ENCODE measurements at regions not wholly inside any gene's neighbourhood (a gene's known extent, or its start where the extent isn't known, plus 50 kb on each side); places are given as distances from the start of the nearest gene placed in this dataset.

DNA sequence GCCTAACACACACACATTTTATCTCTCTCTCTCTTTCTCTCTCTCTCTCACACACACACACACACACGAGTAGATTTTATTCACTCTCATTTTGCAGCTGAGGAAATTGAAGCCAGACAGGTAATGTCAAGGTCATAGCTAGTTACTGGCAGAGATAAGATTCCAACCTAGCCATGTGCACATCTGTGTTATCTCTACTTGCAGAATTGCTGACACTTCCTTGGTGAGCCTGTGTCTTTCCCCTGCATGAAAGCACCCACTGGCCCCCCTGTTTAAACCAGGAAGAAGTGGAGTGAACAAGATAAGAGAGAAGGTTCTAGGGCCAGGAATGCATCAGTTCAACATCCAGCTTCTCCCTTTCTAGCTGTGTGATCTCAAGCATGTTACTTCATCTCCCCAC, 423.7 kb downstream of the TXNL1 start:
- no peaks in the 10 kb centered on the region for H3K36me3 ChIP-seq (replicated peaks in 1 of 2; ENCODE audit: control insufficient read depth in 1 of 2, insufficient read depth in 2 of 2, low read length in 2 of 2)
- H3K27me3 Mint-ChIP-seq (ENCODE audit: low read depth in 3 of 3): peaks cover 0 to 3% (median 1%) of the 10 kb centered on the region in 3 donors
- no peak overlapping the region for H3K4me2 ChIP-seq (replicated peaks; ENCODE audit: extremely low read depth, low read length, poor library complexity, severe bottlenecking)
- TF ChIP-seq, protein P1, sequence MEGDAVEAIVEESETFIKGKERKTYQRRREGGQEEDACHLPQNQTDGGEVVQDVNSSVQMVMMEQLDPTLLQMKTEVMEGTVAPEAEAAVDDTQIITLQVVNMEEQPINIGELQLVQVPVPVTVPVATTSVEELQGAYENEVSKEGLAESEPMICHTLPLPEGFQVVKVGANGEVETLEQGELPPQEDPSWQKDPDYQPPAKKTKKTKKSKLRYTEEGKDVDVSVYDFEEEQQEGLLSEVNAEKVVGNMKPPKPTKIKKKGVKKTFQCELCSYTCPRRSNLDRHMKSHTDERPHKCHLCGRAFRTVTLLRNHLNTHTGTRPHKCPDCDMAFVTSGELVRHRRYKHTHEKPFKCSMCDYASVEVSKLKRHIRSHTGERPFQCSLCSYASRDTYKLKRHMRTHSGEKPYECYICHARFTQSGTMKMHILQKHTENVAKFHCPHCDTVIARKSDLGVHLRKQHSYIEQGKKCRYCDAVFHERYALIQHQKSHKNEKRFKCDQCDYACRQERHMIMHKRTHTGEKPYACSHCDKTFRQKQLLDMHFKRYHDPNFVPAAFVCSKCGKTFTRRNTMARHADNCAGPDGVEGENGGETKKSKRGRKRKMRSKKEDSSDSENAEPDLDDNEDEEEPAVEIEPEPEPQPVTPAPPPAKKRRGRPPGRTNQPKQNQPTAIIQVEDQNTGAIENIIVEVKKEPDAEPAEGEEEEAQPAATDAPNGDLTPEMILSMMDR (IDR thresholded peaks at IDR 0.05): no peak
- no peaks in the 10 kb centered on the region for H3K27me3 ChIP-seq (ENCODE audit: control insufficient read depth in 2 of 2, insufficient read depth in 2 of 2, low read length in 2 of 2)
- H3K9me3 ChIP-seq (replicated peaks in 1 of 2; ENCODE audit: control insufficient read depth in 1 of 2, insufficient read depth in 1 of 2, low read length in 2 of 2): no peaks in the 10 kb centered on the region
- no peaks in the 10 kb centered on the region for H3K79me2 ChIP-seq (ENCODE audit: insufficient read depth, low read length)
- H2AFZ ChIP-seq (ENCODE audit: insufficient read depth, low read depth, low read length, poor library complexity, severe bottlenecking): no peak overlapping the region
- no peaks in the 10 kb centered on the region for H3K4me1 Mint-ChIP-seq
- WGBS (ENCODE audit: insufficient coverage): no CpG with 5 or more reads among the region's 1 CpG
- no peak overlapping the region for H3K27ac Mint-ChIP-seq
- no peak overlapping the region for H3K9ac ChIP-seq (ENCODE audit: insufficient read depth, low read length, poor library complexity, severe bottlenecking)
- no peak for DNase-seq
- H3K9me3 Mint-ChIP-seq: peaks cover 0 to 3% (median 2%) of the 10 kb centered on the region in 7 donors
- H3K4me1 ChIP-seq (ENCODE audit: control insufficient read depth in 1 of 2, insufficient read depth in 2 of 2, low read length in 2 of 2): no peaks in the 10 kb centered on the region
- no peak overlapping the region for H3K4me3 Mint-ChIP-seq
- H3K27ac ChIP-seq (ENCODE audit: low read depth in 1 of 2, low read length in 2 of 2): no peak overlapping the region
- H3K4me3 ChIP-seq (replicated peaks in 1 of 3; ENCODE audit: low read depth in 2 of 3, low read length in 3 of 3): no peak overlapping the region
- intact Hi-C loops (cut with micrococcal nuclease): no loop called here
- no peaks in the 10 kb centered on the region for H3K36me3 Mint-ChIP-seq
- no peaks in the 10 kb centered on the region for H4K20me1 ChIP-seq (ENCODE audit: insufficient read depth, low read length)

GRCh38 chr18:56210520-56210919, 427.9 kb downstream of the TXNL1 start:
- Mint-ChIP-seq H3K9me3 (peaks cover 0 to 5% (median 3%) of the 10 kb centered on the region in 7 donors), H3K4me1 (no peaks in the 10 kb centered on the region), H3K4me3 (no peak overlapping the region), H3K27me3 (ENCODE audit: low read depth in 3 of 3) (peaks cover 0 to 3% (median 1%) of the 10 kb centered on the region in 3 donors), H3K27ac (no peak overlapping the region), H3K36me3 (no peaks in the 10 kb centered on the region)
- Histone ChIP-seq H3K27ac (ENCODE audit: low read depth in 1 of 2, low read length in 2 of 2) (no peak overlapping the region), H3K36me3 (replicated peaks in 1 of 2; ENCODE audit: control insufficient read depth in 1 of 2, insufficient read depth in 2 of 2, low read length in 2 of 2) (no peaks in the 10 kb centered on the region), H3K9me3 (replicated peaks in 1 of 2; ENCODE audit: control insufficient read depth in 1 of 2, insufficient read depth in 1 of 2, low read length in 2 of 2) (no peaks in the 10 kb centered on the region), H3K4me1 (ENCODE audit: control insufficient read depth in 1 of 2, insufficient read depth in 2 of 2, low read length in 2 of 2) (no peaks in the 10 kb centered on the region), H3K4me2 (replicated peaks; ENCODE audit: extremely low read depth, low read length, poor library complexity, severe bottlenecking) (no peak overlapping the region), H3K79me2 (ENCODE audit: insufficient read depth, low read length) (no peaks in the 10 kb centered on the region), H4K20me1 (ENCODE audit: insufficient read depth, low read length) (no peaks in the 10 kb centered on the region), H3K27me3 (ENCODE audit: control insufficient read depth in 2 of 2, insufficient read depth in 2 of 2, low read length in 2 of 2) (no peaks in the 10 kb centered on the region), H3K4me3 (replicated peaks in 1 of 3; ENCODE audit: low read depth in 2 of 3, low read length in 3 of 3) (no peak overlapping the region), H2AFZ (ENCODE audit: insufficient read depth, low read depth, low read length, poor library complexity, severe bottlenecking) (no peak overlapping the region), H3K9ac (ENCODE audit: insufficient read depth, low read length, poor library complexity, severe bottlenecking) (no peak overlapping the region)
- intact Hi-C loops (cut with micrococcal nuclease): no loop called here
- WGBS (ENCODE audit: insufficient coverage): 83% methylated on average over 2 of the region's 3 CpGs
- no peak for DNase-seq
- TF ChIP-seq, protein P1 (IDR thresholded peaks at IDR 0.05): no peak
